OCI-LY7 (cell line): ENCODE measurements at regions not wholly inside any gene's neighbourhood (a gene's known extent, or its start where the extent isn't known, plus 50 kb on each side); places are given as distances from the start of the nearest gene placed in this dataset.

Source experiments
- BruUV-seq: library from RNA; stranded (reverse); fragments of 400-500 nt; replicated peaks from 2 replicates; lab custom pipeline; 2021; lab: Mats Ljungman, UMichigan
- CTCF ChIA-PET: fragments of 300-600 bp; sonication (Branson Sonifier 250); formaldehyde crosslinking; loops from one replicate; lab custom pipeline; 2022; ENCODE audit warnings: antibody characterized with exemption; ENCODE audit not compliant: unreplicated experiment; lab: Charles Lee
- POLR2A ChIA-PET: fragments of 300-600 bp; sonication (Branson Sonifier 250); formaldehyde crosslinking; loops from one replicate; lab custom pipeline; 2022; ENCODE audit warnings: antibody characterized with exemption; lab: Charles Lee
- DNase-seq: peaks from one replicate; pipeline ENCODE4 v3.0.0-alpha.2; 2015; ENCODE audit warnings: low spot score
- H2AFZ ChIP-seq: fragments of 200-600 bp; sonication (generic), shearing (Covaris generic); 2 replicates; pipeline ENCODE4 v1.6.1; 2014; ENCODE audit warnings: mild to moderate bottlenecking, antibody characterized with exemption, low read length, moderate library complexity
- H3K27ac ChIP-seq: fragments of 200-600 bp; sonication (generic); 2 replicates; pipeline ENCODE4 v1.5.1; 2014; ENCODE audit warnings: mixed run types, low read depth, mild to moderate bottlenecking, moderate library complexity, low read length, inconsistent platforms; ENCODE audit not compliant: poor library complexity, severe bottlenecking
- H3K36me3 ChIP-seq: fragments of 200-600 bp; sonication (generic); 2 replicates; pipeline ENCODE4 v1.6.1; 2014; ENCODE audit warnings: mild to moderate bottlenecking, antibody characterized with exemption, low read length, moderate library complexity, mixed read lengths; ENCODE audit not compliant: insufficient read depth
- H3K4me1 ChIP-seq: fragments of 200-600 bp; sonication (generic); 2 replicates; pipeline ENCODE4 v1.5.1; 2014; ENCODE audit warnings: mild to moderate bottlenecking, low read length; ENCODE audit not compliant: insufficient read depth, poor library complexity, severe bottlenecking
- H3K4me2 ChIP-seq: fragments of 200-600 bp; sonication (generic); 2 replicates; pipeline ENCODE4 v1.6.1; 2014; ENCODE audit warnings: mild to moderate bottlenecking, low read length
- H3K4me3 ChIP-seq: fragments of 200-600 bp; sonication (generic); 2 replicates; pipeline ENCODE4 v1.5.1; 2014; ENCODE audit warnings: mild to moderate bottlenecking, low read depth, low read length; ENCODE audit not compliant: poor library complexity, severe bottlenecking
- H3K79me2 ChIP-seq: fragments of 200-600 bp; sonication (generic); 2 replicates; pipeline ENCODE4 v1.6.1; 2016; ENCODE audit warnings: low read depth, mild to moderate bottlenecking, low read length, moderate library complexity, mixed read lengths; ENCODE audit not compliant: insufficient read depth
- H3K9me2 ChIP-seq: fragments of 200-600 bp; sonication (generic); 2 replicates; pipeline ENCODE4 v1.6.1; 2016; ENCODE audit warnings: mild to moderate bottlenecking, low read length, mixed read lengths; ENCODE audit not compliant: insufficient read depth
- H3K9me3 ChIP-seq: fragments of 200-600 bp; sonication (generic); 2 replicates; pipeline ENCODE4 v1.6.1; 2014; ENCODE audit warnings: mild to moderate bottlenecking, mixed run types, low read length, mixed read lengths
- H4K20me1 ChIP-seq: fragments of 200-600 bp; sonication (generic); 2 replicates; pipeline ENCODE4 v1.6.1; 2014; ENCODE audit warnings: mild to moderate bottlenecking, antibody characterized with exemption, low read length, moderate library complexity, mixed read lengths; ENCODE audit not compliant: insufficient read depth
- EZH2phosphoT487 ChIP-seq: fragments of 200-600 bp; sonication (generic); IDR thresholded peaks from 2 replicates; pipeline ENCODE4 v1.6.1; 2018; ENCODE audit warnings: low read depth, borderline replicate concordance, mild to moderate bottlenecking, mixed run types, antibody characterized with exemption, low read length, moderate library complexity, mixed read lengths
- intact Hi-C: fragments of 100-400 bp; cut with micrococcal nuclease; formaldehyde crosslinking; loops from one replicate; pipeline ENCODE4 v1.10.0; 2022; ENCODE audit not compliant: unreplicated experiment
- TF ChIP-seq, protein P1 (sequence below): fragments of 200-600 bp; sonication (generic); conservative IDR thresholded peaks from 2 replicates; pipeline ENCODE4 v1.5.1; 2014; ENCODE audit warnings: mild to moderate bottlenecking, antibody characterized with exemption, low read length, moderate library complexity, mixed read lengths

- ChIA-PET POLR2A (no interaction called here), CTCF (no interaction called here)
- no peak overlapping the region for H3K27ac ChIP-seq
- intact Hi-C loops = no loop called here
- no peaks in the 10 kb centered on the region for H3K4me1 ChIP-seq
- no peaks in the 10 kb centered on the region for H3K9me2 ChIP-seq
- H3K79me2 ChIP-seq = no peaks in the 10 kb centered on the region
- no peaks in the 10 kb centered on the region for H3K9me3 ChIP-seq
- H3K4me3 ChIP-seq = no peak overlapping the region
- H3K36me3 ChIP-seq = no peaks in the 10 kb centered on the region
- H3K4me2 ChIP-seq = no peak overlapping the region
- DNase-seq = no peak
- BruUV-seq = no TSS peak
- H4K20me1 ChIP-seq = no peaks in the 10 kb centered on the region
- H2AFZ ChIP-seq = no peak overlapping the region
- TF ChIP-seq EZH2phosphoT487 = no peak
- TF ChIP-seq, protein P1, sequence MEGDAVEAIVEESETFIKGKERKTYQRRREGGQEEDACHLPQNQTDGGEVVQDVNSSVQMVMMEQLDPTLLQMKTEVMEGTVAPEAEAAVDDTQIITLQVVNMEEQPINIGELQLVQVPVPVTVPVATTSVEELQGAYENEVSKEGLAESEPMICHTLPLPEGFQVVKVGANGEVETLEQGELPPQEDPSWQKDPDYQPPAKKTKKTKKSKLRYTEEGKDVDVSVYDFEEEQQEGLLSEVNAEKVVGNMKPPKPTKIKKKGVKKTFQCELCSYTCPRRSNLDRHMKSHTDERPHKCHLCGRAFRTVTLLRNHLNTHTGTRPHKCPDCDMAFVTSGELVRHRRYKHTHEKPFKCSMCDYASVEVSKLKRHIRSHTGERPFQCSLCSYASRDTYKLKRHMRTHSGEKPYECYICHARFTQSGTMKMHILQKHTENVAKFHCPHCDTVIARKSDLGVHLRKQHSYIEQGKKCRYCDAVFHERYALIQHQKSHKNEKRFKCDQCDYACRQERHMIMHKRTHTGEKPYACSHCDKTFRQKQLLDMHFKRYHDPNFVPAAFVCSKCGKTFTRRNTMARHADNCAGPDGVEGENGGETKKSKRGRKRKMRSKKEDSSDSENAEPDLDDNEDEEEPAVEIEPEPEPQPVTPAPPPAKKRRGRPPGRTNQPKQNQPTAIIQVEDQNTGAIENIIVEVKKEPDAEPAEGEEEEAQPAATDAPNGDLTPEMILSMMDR = no peak
Measured at GRCh38 chr6:1127129-1127528, 184.8 kb upstream of the FOXQ1 start.

DNA sequence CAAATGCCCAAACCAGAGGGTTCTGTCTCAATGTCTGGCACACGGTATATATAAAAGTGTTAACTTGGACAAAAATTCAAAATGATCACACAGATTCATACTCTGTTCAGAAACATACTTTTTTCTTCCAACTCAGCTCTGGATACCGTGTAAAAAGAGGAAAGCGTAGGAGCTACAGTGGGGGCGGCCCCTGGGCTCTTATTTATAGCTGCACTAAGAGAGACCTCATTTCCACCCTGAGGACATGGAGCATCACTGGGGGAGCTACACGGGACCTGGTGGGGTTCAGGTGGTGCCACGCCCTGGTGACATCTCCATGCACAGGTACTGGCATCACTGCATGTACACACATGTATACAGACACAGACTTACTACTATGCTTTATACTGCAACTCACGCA is 185.9 kb upstream of the FOXQ1 start:
- Histone ChIP-seq H3K4me2 (no peak overlapping the region), H3K36me3 (no peaks in the 10 kb centered on the region), H3K4me1 (no peaks in the 10 kb centered on the region), H4K20me1 (no peaks in the 10 kb centered on the region), H2AFZ (no peak overlapping the region), H3K27ac (no peak overlapping the region), H3K4me3 (no peak overlapping the region), H3K9me2 (no peaks in the 10 kb centered on the region), H3K9me3 (no peaks in the 10 kb centered on the region), H3K79me2 (no peaks in the 10 kb centered on the region)
- CTCF ChIA-PET = no interaction called here
- POLR2A ChIA-PET = no interaction called here
- no TSS peak for BruUV-seq
- TF ChIP-seq, protein P1 = no peak
- no peak for TF ChIP-seq EZH2phosphoT487
- DNase-seq = no peak
- intact Hi-C loops = no loop called here

DNA sequence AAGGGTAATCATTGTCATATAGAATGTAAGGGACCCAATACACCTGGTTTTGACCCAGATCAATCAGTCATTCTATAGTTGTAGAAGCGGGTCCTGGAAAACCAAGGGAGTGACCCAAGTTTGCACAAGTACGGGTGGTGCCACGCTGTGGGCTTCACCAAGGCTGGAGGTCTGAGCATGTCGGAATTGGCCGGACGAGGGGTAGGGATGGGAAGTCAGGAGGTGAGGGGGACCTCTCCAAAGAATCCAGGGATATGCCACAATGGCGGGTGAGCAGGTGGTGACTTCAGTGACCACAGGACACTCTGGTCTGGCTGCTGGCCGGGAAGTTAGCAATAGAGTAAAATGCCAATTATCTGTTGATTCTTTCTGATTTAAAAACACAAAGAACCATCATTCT is 186.6 kb upstream of the FOXQ1 start:
- CTCF ChIA-PET = no interaction called here

More for the DNA sequence above, 186.6 kb upstream of the FOXQ1 start:
- H3K36me3 ChIP-seq = no peaks in the 10 kb centered on the region
- no peaks in the 10 kb centered on the region for H4K20me1 ChIP-seq
- H3K79me2 ChIP-seq = no peaks in the 10 kb centered on the region
- no peak for TF ChIP-seq EZH2phosphoT487
- TF ChIP-seq, protein P1 = no peak
- DNase-seq = no peak
- H2AFZ ChIP-seq = no peak overlapping the region
- intact Hi-C loops = no loop called here
- POLR2A ChIA-PET = no interaction called here
- H3K4me2 ChIP-seq = no peak overlapping the region
- no peaks in the 10 kb centered on the region for H3K4me1 ChIP-seq
- BruUV-seq = no TSS peak
- H3K27ac ChIP-seq = no peak overlapping the region
- no peaks in the 10 kb centered on the region for H3K9me2 ChIP-seq
- H3K9me3 ChIP-seq = no peaks in the 10 kb centered on the region
- no peak overlapping the region for H3K4me3 ChIP-seq
